ENCODE measurements at regions not wholly inside any gene's neighbourhood (a gene's known extent, or its start where the extent isn't known, plus 50 kb on each side); places are given as distances from the start of the nearest gene placed in this dataset.
"Not testable (repeated sequence)": the region's sequence is repeated elsewhere in the genome, so short reads cannot be mapped to it uniquely, and the experiment has no call there.

DNA sequence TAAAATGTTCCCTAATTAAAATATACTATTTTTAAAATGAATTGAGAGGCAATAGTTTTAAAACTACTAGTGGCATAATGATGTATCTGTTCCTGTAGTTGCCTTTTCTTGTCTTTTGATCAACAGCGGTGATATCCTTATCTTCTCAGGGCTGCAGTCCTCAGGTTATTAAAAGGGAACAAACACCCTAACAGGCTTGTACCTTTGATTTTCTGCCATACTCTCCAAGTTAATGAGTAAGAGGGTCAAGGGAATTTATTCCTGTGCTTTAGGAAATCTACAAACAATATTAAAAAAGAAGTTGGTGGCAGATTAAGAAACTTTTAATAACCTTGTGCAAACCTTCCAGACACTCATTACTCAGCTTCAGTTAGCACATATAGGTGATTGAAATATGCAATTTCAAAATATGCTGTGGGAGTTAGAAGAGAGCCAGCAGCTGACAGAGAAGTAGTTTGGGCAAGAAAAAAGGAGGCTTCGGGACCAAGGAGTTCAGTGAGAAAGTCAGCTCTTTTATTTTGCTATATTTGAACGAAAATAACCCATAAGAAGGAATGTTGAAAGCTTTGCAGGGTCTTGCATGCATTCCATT is 81.0 kb upstream of the TLE4 start:
- Mint-ChIP-seq H3K27me3 (ENCODE audit: low read depth in 2 of 2) (peaks cover 3 to 13% of the 10 kb centered on the region in 2 donors), H3K4me1 (no peaks in the 10 kb centered on the region), H3K9me3 (peaks cover 0 to 2% of the 10 kb centered on the region in 2 donors), H3K27ac (no peak overlapping the region), H3K36me3 (peaks cover 7% of the 10 kb centered on the region), H3K4me3 (no peak overlapping the region)
- ATAC-seq (no peak), DNase-seq (no peak)
- no peaks in the 10 kb centered on the region for H3K4me1 ChIP-seq (ENCODE audit: control insufficient read depth, insufficient read depth, low read length)
- H3K27me3 ChIP-seq (ENCODE audit: control insufficient read depth, insufficient read depth, low read length): no peaks in the 10 kb centered on the region
- intact Hi-C loops (cut with micrococcal nuclease): no loop called here
- TF ChIP-seq, protein P1, sequence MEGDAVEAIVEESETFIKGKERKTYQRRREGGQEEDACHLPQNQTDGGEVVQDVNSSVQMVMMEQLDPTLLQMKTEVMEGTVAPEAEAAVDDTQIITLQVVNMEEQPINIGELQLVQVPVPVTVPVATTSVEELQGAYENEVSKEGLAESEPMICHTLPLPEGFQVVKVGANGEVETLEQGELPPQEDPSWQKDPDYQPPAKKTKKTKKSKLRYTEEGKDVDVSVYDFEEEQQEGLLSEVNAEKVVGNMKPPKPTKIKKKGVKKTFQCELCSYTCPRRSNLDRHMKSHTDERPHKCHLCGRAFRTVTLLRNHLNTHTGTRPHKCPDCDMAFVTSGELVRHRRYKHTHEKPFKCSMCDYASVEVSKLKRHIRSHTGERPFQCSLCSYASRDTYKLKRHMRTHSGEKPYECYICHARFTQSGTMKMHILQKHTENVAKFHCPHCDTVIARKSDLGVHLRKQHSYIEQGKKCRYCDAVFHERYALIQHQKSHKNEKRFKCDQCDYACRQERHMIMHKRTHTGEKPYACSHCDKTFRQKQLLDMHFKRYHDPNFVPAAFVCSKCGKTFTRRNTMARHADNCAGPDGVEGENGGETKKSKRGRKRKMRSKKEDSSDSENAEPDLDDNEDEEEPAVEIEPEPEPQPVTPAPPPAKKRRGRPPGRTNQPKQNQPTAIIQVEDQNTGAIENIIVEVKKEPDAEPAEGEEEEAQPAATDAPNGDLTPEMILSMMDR (IDR thresholded peaks at IDR 0.05): no peak
- no peak overlapping the region for H3K4me3 ChIP-seq (ENCODE audit: low read length)
- 85% methylated on average over 2 of the region's 3 CpGs for WGBS (ENCODE audit: insufficient coverage)
- H3K27ac ChIP-seq (ENCODE audit: low read length): no peak overlapping the region
- H3K9me3 ChIP-seq (ENCODE audit: control insufficient read depth, insufficient read depth, low read length): no peaks in the 10 kb centered on the region
- H3K36me3 ChIP-seq (ENCODE audit: control insufficient read depth, insufficient read depth, low read length): no peaks in the 10 kb centered on the region

DNA sequence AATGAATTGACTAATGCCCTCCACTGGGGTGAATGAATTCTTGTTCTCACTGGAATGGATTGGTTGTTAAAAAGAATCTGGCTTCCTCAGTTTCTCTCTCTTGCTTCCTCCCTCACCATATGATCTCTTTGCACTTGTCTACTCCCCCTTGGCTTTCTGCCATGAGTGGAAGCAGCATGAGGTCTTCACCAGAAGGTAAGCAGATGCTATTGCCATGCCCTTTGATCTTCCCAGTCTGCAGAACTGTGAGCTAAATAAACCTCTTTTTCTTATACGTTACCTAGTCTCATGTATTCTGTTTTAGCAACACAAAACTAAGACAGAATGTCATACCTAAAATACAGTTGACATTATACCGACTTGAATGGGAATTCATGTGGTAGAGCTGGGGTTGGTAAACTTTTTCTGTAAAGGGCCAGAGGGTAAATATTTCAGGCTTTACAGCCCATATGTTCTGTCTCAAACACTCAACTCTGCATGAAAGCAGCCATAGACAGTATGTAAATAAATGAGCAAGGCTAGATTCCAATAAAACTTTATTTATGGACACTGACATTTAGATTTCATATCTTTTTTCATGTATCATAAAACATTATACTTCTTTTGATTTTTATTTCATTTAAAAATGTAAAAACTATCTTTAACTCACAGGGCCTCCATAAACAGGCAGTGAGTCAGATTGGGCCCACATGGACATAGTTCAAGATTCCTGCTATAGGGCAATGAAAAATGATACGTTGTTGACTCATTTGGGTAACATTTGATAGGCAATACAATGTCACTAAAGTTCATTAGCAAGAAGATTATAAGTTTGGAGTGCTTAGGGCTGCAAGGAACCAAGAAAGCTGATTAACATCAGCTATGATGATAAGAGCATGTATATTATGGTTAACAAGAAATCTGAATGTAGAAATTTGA is 79.4 kb upstream of the TLE4 start:
- H3K9me3 Mint-ChIP-seq: no peaks in the 10 kb centered on the region
- Histone ChIP-seq H3K4me1 (ENCODE audit: control insufficient read depth, insufficient read depth, low read length) (no peaks in the 10 kb centered on the region), H3K27me3 (ENCODE audit: control insufficient read depth, insufficient read depth, low read length) (no peaks in the 10 kb centered on the region), H3K36me3 (ENCODE audit: control insufficient read depth, insufficient read depth, low read length) (no peaks in the 10 kb centered on the region), H3K4me3 (ENCODE audit: low read length) (no peak overlapping the region), H3K9me3 (ENCODE audit: control insufficient read depth, insufficient read depth, low read length) (no peaks in the 10 kb centered on the region), H3K27ac (ENCODE audit: low read length) (no peak overlapping the region)
- intact Hi-C loops (cut with micrococcal nuclease): no loop called here
- no peak overlapping the region for H3K27ac Mint-ChIP-seq
- peaks cover 0 to 13% of the 10 kb centered on the region in 2 donors for H3K27me3 Mint-ChIP-seq (ENCODE audit: low read depth in 2 of 2)
- no peaks in the 10 kb centered on the region for H3K4me1 Mint-ChIP-seq
- peaks cover 7% of the 10 kb centered on the region for H3K36me3 Mint-ChIP-seq
- WGBS (ENCODE audit: insufficient coverage): 77% methylated on average over 2 of the region's 3 CpGs
- ATAC-seq (no peak), DNase-seq (no peak)
- TF ChIP-seq, protein P1 (IDR thresholded peaks at IDR 0.05): no peak
- H3K4me3 Mint-ChIP-seq: no peak overlapping the region

DNA sequence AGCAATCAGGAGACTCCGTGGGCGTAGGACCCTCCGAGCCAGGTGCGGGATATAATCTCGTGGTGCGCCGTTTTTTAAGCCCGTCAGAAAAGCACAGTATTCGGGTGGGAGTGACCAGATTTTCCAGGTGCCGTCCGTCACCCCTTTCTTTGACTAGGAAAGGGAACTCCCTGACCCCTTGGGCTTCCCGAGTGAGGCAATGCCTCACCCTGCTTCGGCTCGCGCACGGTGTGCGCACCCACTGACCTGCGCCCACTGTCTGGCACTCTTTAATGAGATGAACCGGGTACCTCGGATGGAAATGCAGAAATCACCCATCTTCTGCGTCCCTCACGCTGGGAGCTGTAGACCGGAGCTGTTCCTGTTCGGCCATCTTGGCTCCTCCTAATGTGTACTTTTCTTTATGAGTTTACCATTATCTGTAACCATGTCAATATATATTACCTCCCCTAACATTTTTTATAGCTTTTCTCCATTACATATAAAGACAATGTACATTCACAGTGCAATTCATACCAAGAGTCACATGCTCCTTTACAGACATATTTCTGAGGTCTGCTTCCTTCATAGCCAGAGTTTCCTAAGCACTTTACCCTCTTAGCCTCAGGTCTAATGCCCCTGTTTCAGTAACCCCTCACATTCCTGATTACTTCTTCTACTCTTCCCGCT is 71.4 kb upstream of the TLE4 start:
- H3K9me3 ChIP-seq (ENCODE audit: control insufficient read depth, insufficient read depth, low read length); H3K27me3 ChIP-seq (ENCODE audit: control insufficient read depth, insufficient read depth, low read length); H3K36me3 ChIP-seq (ENCODE audit: control insufficient read depth, insufficient read depth, low read length); intact Hi-C loops (cut with micrococcal nuclease); H3K4me3 ChIP-seq (ENCODE audit: low read length); H3K27ac Mint-ChIP-seq; H3K36me3 Mint-ChIP-seq; ATAC-seq; H3K4me1 ChIP-seq (ENCODE audit: control insufficient read depth, insufficient read depth, low read length); DNase-seq; H3K4me3 Mint-ChIP-seq; H3K27ac ChIP-seq (ENCODE audit: low read length); H3K27me3 Mint-ChIP-seq (ENCODE audit: low read depth in 2 of 2); H3K9me3 Mint-ChIP-seq; H3K4me1 Mint-ChIP-seq: not testable (repeated sequence)
- WGBS (ENCODE audit: insufficient coverage): 94% methylated on average over 24 of the region's 25 CpGs

DNA sequence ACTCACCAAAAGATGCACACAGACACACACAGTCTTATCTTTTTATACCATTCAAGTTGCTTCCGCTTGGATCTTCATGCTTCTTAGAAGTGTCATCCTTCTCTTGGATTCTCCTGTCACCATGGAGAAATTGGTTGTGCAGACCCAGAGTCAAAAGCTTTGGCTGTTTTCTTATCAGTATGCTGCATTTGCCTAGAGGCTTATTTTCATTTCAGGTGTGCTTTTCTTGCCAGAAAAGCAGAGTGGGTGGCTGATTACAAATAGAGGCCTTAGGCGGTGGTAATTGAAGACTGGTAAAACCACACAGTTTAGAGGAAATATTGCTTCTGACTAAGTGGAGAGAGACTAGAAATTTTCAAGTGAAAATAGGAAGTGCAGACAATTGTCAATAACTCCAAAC is 70.2 kb upstream of the TLE4 start:
- Mint-ChIP-seq H3K4me3 (no peak overlapping the region), H3K4me1 (no peaks in the 10 kb centered on the region), H3K36me3 (peaks cover 6% of the 10 kb centered on the region), H3K27me3 (ENCODE audit: low read depth in 2 of 2) (peaks cover 2 to 8% of the 10 kb centered on the region in 2 donors), H3K27ac (no peak overlapping the region), H3K9me3 (peaks cover 0 to 2% of the 10 kb centered on the region in 2 donors)
- no peak overlapping the region for H3K4me3 ChIP-seq (ENCODE audit: low read length)
- no peak overlapping the region for H3K27ac ChIP-seq (ENCODE audit: low read length)
- no peaks in the 10 kb centered on the region for H3K36me3 ChIP-seq (ENCODE audit: control insufficient read depth, insufficient read depth, low read length)
- H3K4me1 ChIP-seq (ENCODE audit: control insufficient read depth, insufficient read depth, low read length): no peaks in the 10 kb centered on the region
- no peak for DNase-seq
- intact Hi-C loops (cut with micrococcal nuclease): no loop called here
- H3K9me3 ChIP-seq (ENCODE audit: control insufficient read depth, insufficient read depth, low read length): no peaks in the 10 kb centered on the region
- ATAC-seq: no peak
- 77% methylated on average over 2 of the region's 2 CpGs for WGBS (ENCODE audit: insufficient coverage)
- TF ChIP-seq, protein P1 (IDR thresholded peaks at IDR 0.05): no peak
- H3K27me3 ChIP-seq (ENCODE audit: control insufficient read depth, insufficient read depth, low read length): no peaks in the 10 kb centered on the region
